SK-N-SH (cell line): ENCODE measurements at regions not wholly inside any gene's neighbourhood (a gene's known extent, or its start where the extent isn't known, plus 50 kb on each side); places are given as distances from the start of the nearest gene placed in this dataset.

Source experiments
- CTCF ChIA-PET: fragments of 300-600, 350-600 bp; formaldehyde crosslinking; extraction: SDS; loops from one replicate; lab custom pipeline; 2021; lab: Yijun Ruan, JAX
- POLR2A ChIA-PET: fragments of 350-600 bp; sonication (Branson Sonifier 250); formaldehyde crosslinking; extraction: SDS; loops from one replicate; lab custom pipeline; 2020; ENCODE audit warnings: antibody characterized with exemption, inconsistent platforms; lab: Yijun Ruan, JAX
- DNase-seq: peaks from one replicate; pipeline ENCODE4 v3.0.0; 2012
- H2AFZ ChIP-seq: fragments of 200-600 bp; sonication (generic); 2 replicates; pipeline ENCODE4 v1.8.1; 2016; ENCODE audit warnings: antibody characterized with exemption, mild to moderate bottlenecking, low read depth
- H3F3A ChIP-seq: fragments of 200-600 bp; sonication (generic); replicated peaks from 2 replicates; pipeline ENCODE3; 2016; ENCODE audit warnings: antibody characterized with exemption, mild to moderate bottlenecking; ENCODE audit not compliant: insufficient read depth
- H3K27ac ChIP-seq, 2 experiments: fragments of 200-500 bp in 1 of 2; fragments of 200-600 bp in 1 of 2; sonication (Bioruptor generic) in 1 of 2; sonication (generic), shearing (Covaris generic) in 1 of 2; 2 replicates each; pipeline versions ENCODE4 v1.5.1 to v1.6.1; 2014 to 2016; ENCODE audit warnings: low read depth in 2 of 2, inconsistent platforms in 1 of 2, low read length in 1 of 2, mild to moderate bottlenecking in 1 of 2, mixed read lengths in 1 of 2
- H3K27me3 ChIP-seq: fragments of 200-600 bp; sonication (generic), shearing (Covaris generic); 2 replicates; pipeline ENCODE4 v1.6.1; 2016; ENCODE audit warnings: mixed run types; ENCODE audit not compliant: insufficient read depth
- H3K36me3 ChIP-seq, 2 experiments: fragments of 200-500 bp in 1 of 2; fragments of 200-600 bp in 1 of 2; sonication (Bioruptor generic) in 1 of 2; sonication (generic) in 1 of 2; replicated peaks in 1 of 2; 2 replicates each; pipeline versions ENCODE3 to v1.5.1; 2014 to 2016; ENCODE audit warnings: low read length in 1 of 2, mild to moderate bottlenecking in 1 of 2; ENCODE audit not compliant: insufficient read depth in 2 of 2, control insufficient read depth in 1 of 2
- H3K4me1 ChIP-seq, 2 experiments: fragments of 200-500 bp in 1 of 2; fragments of 200-600 bp in 1 of 2; sonication (Bioruptor generic) in 1 of 2; sonication (generic), shearing (Covaris generic) in 1 of 2; 2 replicates each; pipeline versions ENCODE4 v1.5.1 to v1.6.1; 2014 to 2016; ENCODE audit warnings: low read depth in 1 of 2, low read length in 1 of 2, mixed run types in 1 of 2; ENCODE audit not compliant: insufficient read depth in 2 of 2, control insufficient read depth in 1 of 2
- H3K4me2 ChIP-seq: fragments of 200-600 bp; sonication (generic), shearing (Covaris generic); 2 replicates; pipeline ENCODE4 v1.6.1; 2017; ENCODE audit warnings: mixed run types
- H3K4me3 ChIP-seq, 2 experiments: fragments of 200-500 bp in 1 of 2; fragments of 200-600 bp in 1 of 2; sonication (Bioruptor generic) in 1 of 2; sonication (generic), shearing (Covaris generic) in 1 of 2; 2 replicates each; pipeline versions ENCODE4 v1.5.1 to v1.8.1; 2014 to 2016; ENCODE audit warnings: low read depth in 2 of 2, inconsistent platforms in 1 of 2, low read length in 1 of 2, mild to moderate bottlenecking in 1 of 2, mixed read lengths in 1 of 2, moderate library complexity in 1 of 2
- H3K79me2 ChIP-seq: fragments of 200-600 bp; sonication (generic); 2 replicates; pipeline ENCODE4 v1.8.1; 2017; ENCODE audit warnings: mild to moderate bottlenecking; ENCODE audit not compliant: insufficient read depth
- H3K9ac ChIP-seq: fragments of 200-600 bp; sonication (generic); 2 replicates; pipeline ENCODE4 v1.6.1; 2017; ENCODE audit warnings: mixed run types
- H3K9me2 ChIP-seq: fragments of 200-600 bp; sonication (generic); 2 replicates; pipeline ENCODE4 v1.6.1; 2017; ENCODE audit warnings: mixed run types
- H3K9me3 ChIP-seq: fragments of 200-600 bp; sonication (generic); 2 replicates; pipeline ENCODE4 v1.6.1; 2017; ENCODE audit warnings: mixed run types, mild to moderate bottlenecking, moderate library complexity
- H4K20me1 ChIP-seq: fragments of 200-600 bp; sonication (generic); 2 replicates; pipeline ENCODE4 v1.6.1; 2017; ENCODE audit warnings: mild to moderate bottlenecking, mixed run types; ENCODE audit not compliant: insufficient read depth
- CHD2 ChIP-seq: fragments of 150-350 bp; IDR thresholded peaks from 2 replicates; pipeline ENCODE4 v1.6.1; 2018; ENCODE audit warnings: low read length; ENCODE audit not compliant: partially characterized antibody
- FOSL2 ChIP-seq: IDR thresholded peaks from 2 replicates; pipeline ENCODE4 v1.4.0; 2012; ENCODE audit warnings: low read depth, mild to moderate bottlenecking, moderate library complexity, borderline replicate concordance
- FOXJ3 ChIP-seq: sonication (generic); formaldehyde crosslinking; IDR thresholded peaks from 2 replicates; pipeline ENCODE4 v1.5.1; 2020; ENCODE audit warnings: mild to moderate bottlenecking, missing genetic modification reagents
- GATA2 ChIP-seq: sonication (generic); formaldehyde crosslinking; IDR thresholded peaks from 2 replicates; pipeline ENCODE4 v1.5.0; 2020; ENCODE audit warnings: mild to moderate bottlenecking, missing genetic modification reagents
- PBX3 ChIP-seq: IDR thresholded peaks from 2 replicates; pipeline ENCODE4; 2012
- RAD21 ChIP-seq: IDR thresholded peaks from 2 replicates; pipeline ENCODE4 v1.6.1; 2012; ENCODE audit warnings: mild to moderate bottlenecking, low read length
- WGBS: methylation state at CpG from one replicate; pipeline ENCODE4 v1.1.6; 2017; ENCODE audit warnings: low lambda C conversion rate; 5-methylcytosine and 5-hydroxymethylcytosine counted together
- TF ChIP-seq, protein P1 (sequence below): IDR thresholded peaks from 2 replicates; pipeline ENCODE4 v1.4.0; 2012; ENCODE audit warnings: low read depth, borderline replicate concordance

- no peak for TF ChIP-seq GATA2 (CRISPR knock-in tag)
- TF ChIP-seq FOSL2 = no peak
- TF ChIP-seq, protein P1, sequence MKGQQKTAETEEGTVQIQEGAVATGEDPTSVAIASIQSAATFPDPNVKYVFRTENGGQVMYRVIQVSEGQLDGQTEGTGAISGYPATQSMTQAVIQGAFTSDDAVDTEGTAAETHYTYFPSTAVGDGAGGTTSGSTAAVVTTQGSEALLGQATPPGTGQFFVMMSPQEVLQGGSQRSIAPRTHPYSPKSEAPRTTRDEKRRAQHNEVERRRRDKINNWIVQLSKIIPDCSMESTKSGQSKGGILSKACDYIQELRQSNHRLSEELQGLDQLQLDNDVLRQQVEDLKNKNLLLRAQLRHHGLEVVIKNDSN = no peak
- TF ChIP-seq, all 33 proteins: peak for 0
- Histone ChIP-seq H3K4me1 (no peaks in the 10 kb centered on the region), H3K36me3 (no peaks in the 10 kb centered on the region), H3K9me2 (no peaks in the 10 kb centered on the region), H3K9ac (no peak overlapping the region), H3K4me3 (no peak overlapping the region), H3K79me2 (no peaks in the 10 kb centered on the region), H4K20me1 (no peaks in the 10 kb centered on the region), H3K9me3 (no peaks in the 10 kb centered on the region), H3F3A (no peaks in the 10 kb centered on the region), H3K4me2 (no peak overlapping the region), H3K27ac (no peak overlapping the region), H3K27me3 (no peaks in the 10 kb centered on the region; the same call in 1 of the 2 replicates), H2AFZ (no peak overlapping the region)
- no peak for DNase-seq
- WGBS = 27% methylated on average over 5 of the region's 5 CpGs
- ChIA-PET CTCF (no interaction called here), POLR2A (no interaction called here)
Measured at GRCh38 chr2:219775506-219775905, 148.1 kb downstream of the SLC4A3 start.

DNA sequence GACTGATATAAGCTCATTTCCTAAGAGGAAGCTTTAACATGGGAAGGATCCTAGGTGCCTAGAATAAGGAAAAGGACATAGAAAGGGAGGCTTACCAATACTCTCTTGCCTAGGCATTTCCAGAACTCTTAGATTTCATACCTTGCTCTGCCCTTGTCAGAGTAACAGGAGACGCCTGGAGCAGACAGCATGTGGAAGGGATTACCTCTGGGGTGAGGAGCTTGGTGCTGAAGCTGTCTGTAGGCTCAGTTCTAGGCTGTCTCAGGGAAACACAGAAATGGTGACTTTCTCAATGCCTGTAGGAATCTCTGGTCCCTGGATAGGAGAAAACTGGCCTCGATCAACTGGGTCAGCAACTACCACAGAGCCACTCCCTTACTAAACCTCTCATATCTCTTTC, 150.0 kb downstream of the SLC4A3 start:
- Histone ChIP-seq H3F3A (no peaks in the 10 kb centered on the region), H3K9me3 (no peaks in the 10 kb centered on the region), H3K27me3 (no peaks in the 10 kb centered on the region; the same call in 1 of the 2 replicates), H3K4me1 (no peaks in the 10 kb centered on the region), H2AFZ (no peak overlapping the region), H3K9ac (no peak overlapping the region), H3K36me3 (no peaks in the 10 kb centered on the region), H3K79me2 (no peaks in the 10 kb centered on the region), H4K20me1 (no peaks in the 10 kb centered on the region), H3K9me2 (no peaks in the 10 kb centered on the region), H3K27ac (no peak overlapping the region), H3K4me3 (no peak overlapping the region), H3K4me2 (no peak overlapping the region)
- no peak for TF ChIP-seq PBX3
- TF ChIP-seq, protein P1 = no peak
- TF ChIP-seq RAD21 = no peak
- TF ChIP-seq FOXJ3 (CRISPR knock-in tag) = no peak
- CTCF ChIA-PET = interaction anchor here (0.5 to 0.6 kb wide), 2 partner anchors 26 to 1523 kb away, joined by 3 read pairs; no protein-coding TSS in a partner anchor
- no peak for DNase-seq
- POLR2A ChIA-PET = no interaction called here
- 6% methylated on average over 2 of the region's 2 CpGs for WGBS

- CTCF ChIA-PET = interaction anchor here (1.1 kb wide), 1 partner anchor 236 kb away, joined by 4 read pairs; no protein-coding TSS in a partner anchor
- no peak for TF ChIP-seq CHD2
- TF ChIP-seq, all 33 proteins: peak for 0
- no peaks in the 10 kb centered on the region for H3F3A ChIP-seq
- no peaks in the 10 kb centered on the region for H3K79me2 ChIP-seq
- H3K27me3 ChIP-seq = peaks cover 7% of the 10 kb centered on the region; the same call in 1 of the 2 replicates
- no peaks in the 10 kb centered on the region for H3K9me3 ChIP-seq
- POLR2A ChIA-PET = no interaction called here
- H3K36me3 ChIP-seq = no peaks in the 10 kb centered on the region
- H3K4me3 ChIP-seq = no peak overlapping the region
- H2AFZ ChIP-seq = no peak overlapping the region
- no peak overlapping the region for H3K27ac ChIP-seq
- no peak overlapping the region for H3K9ac ChIP-seq
- no peaks in the 10 kb centered on the region for H3K9me2 ChIP-seq
- no peaks in the 10 kb centered on the region for H4K20me1 ChIP-seq
- H3K4me2 ChIP-seq = no peak overlapping the region
- WGBS = 8% methylated on average over 2 of the region's 2 CpGs
- H3K4me1 ChIP-seq = no peaks in the 10 kb centered on the region
- DNase-seq = no peak
Measured at GRCh38 chr2:219778189-219778588, 150.8 kb downstream of the SLC4A3 start.
